GM20000 (cell line): ENCODE measurements at regions not wholly inside any gene's neighbourhood (a gene's known extent, or its start where the extent isn't known, plus 50 kb on each side); places are given as distances from the start of the nearest gene placed in this dataset.

ENCODE experiments used
- DNase-seq: peaks from one replicate; pipeline ENCODE4 v3.0.0; 2012; ENCODE audit warnings: low spot score
- CTCF ChIP-seq: IDR thresholded peaks from 2 replicates; pipeline ENCODE4 v1.5.1; 2012; ENCODE audit warnings: mild to moderate bottlenecking, control low read depth; ENCODE audit errors: extremely low read depth, missing control alignments

GRCh38 chr6:93820465-93821082 lies 401.2 kb upstream of the EPHA7 start:
- no peak for TF ChIP-seq CTCF
- no peak for DNase-seq

- TF ChIP-seq CTCF, result no peak
Measured at GRCh38 chr6:93819189-93819588, 399.8 kb upstream of the EPHA7 start.

GRCh38 chr6:93817937-93818336 lies 398.6 kb upstream of the EPHA7 start:
- DNase-seq, result no peak
- TF ChIP-seq CTCF, result no peak

More at GRCh38 chr6:93819189-93819588, 399.8 kb upstream of the EPHA7 start:
- DNase-seq, result no peak

GRCh38 chr6:93806409-93807270 lies 387.3 kb upstream of the EPHA7 start:
- no peak for TF ChIP-seq CTCF
- DNase-seq, result no peak

- no peak for DNase-seq
- no peak for TF ChIP-seq CTCF
Measured at GRCh38 chr6:93801101-93801847, 381.9 kb upstream of the EPHA7 start.

- DNase-seq, result no peak
- TF ChIP-seq CTCF, result no peak
Measured at GRCh38 chr6:93799226-93799625, 379.9 kb upstream of the EPHA7 start.

GRCh38 chr6:93794166-93794565 lies 374.8 kb upstream of the EPHA7 start:
- no peak for TF ChIP-seq CTCF
- no peak for DNase-seq
